Gastroesophageal sphincter (tissue), 3 donors: ENCODE measurements at regions not wholly inside any gene's neighbourhood (a gene's known extent, or its start where the extent isn't known, plus 50 kb on each side); places are given as distances from the start of the nearest gene placed in this dataset.

Source experiments
- CTCF ChIP-seq, 4 experiments: fragments of 200-600 bp in 2 of 4; fragments of 450-650 bp in 2 of 4; sonication (generic) in 1 of 4; IDR thresholded peaks; one replicate each; pipeline ENCODE4 v1.5.1; 2017 to 2019; ENCODE audit warnings: antibody characterized with exemption in 4 of 4, mild to moderate bottlenecking in 2 of 4, moderate library complexity in 2 of 4
- EP300 ChIP-seq: sonication (generic); formaldehyde crosslinking; IDR thresholded peaks from one replicate; pipeline ENCODE4 v1.6.1; 2017; ENCODE audit warnings: antibody characterized with exemption, mild to moderate bottlenecking
- POLR2A ChIP-seq, 2 donors: fragments of 450-650 bp; IDR thresholded peaks; one replicate each; pipeline ENCODE4 v1.6.1; 2017; ENCODE audit warnings: antibody characterized with exemption in 2 of 2, mild to moderate bottlenecking in 2 of 2, moderate library complexity in 1 of 2
- POLR2AphosphoS5 ChIP-seq: sonication (generic); formaldehyde crosslinking; IDR thresholded peaks from one replicate; pipeline ENCODE4 v1.6.1; 2017; ENCODE audit warnings: antibody characterized with exemption

- no peak for TF ChIP-seq CTCF (IDR thresholded peaks at IDR 0.05)
- no peak for TF ChIP-seq POLR2AphosphoS5
- no peak for TF ChIP-seq POLR2A (IDR thresholded peaks at IDR 0.05)
- no peak for TF ChIP-seq EP300
Measured at GRCh38 chr5:61837788-61838187, 468.2 kb upstream of the KIF2A start.
